ENCODE measurements at regions not wholly inside any gene's neighbourhood (a gene's known extent, or its start where the extent isn't known, plus 50 kb on each side); places are given as distances from the start of the nearest gene placed in this dataset.

DNA sequence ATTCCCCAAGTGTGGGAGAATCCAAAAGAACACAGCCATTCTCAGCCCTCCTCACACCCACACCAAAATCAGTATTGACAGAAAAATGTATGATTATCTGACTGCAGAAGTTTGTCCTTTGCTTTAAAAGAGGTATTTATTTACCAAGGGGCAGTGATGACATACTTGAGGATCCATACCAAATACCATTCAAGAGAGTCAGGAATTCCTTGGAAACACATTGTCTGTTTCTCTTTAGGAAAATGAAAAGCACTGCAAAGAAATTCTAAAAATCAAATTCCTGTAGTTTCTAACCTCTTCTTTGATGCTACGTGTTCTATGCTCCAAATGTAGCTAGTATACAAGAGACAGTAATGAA lies 509.6 kb upstream of the CXADR start:
- TF ChIP-seq, protein P1, sequence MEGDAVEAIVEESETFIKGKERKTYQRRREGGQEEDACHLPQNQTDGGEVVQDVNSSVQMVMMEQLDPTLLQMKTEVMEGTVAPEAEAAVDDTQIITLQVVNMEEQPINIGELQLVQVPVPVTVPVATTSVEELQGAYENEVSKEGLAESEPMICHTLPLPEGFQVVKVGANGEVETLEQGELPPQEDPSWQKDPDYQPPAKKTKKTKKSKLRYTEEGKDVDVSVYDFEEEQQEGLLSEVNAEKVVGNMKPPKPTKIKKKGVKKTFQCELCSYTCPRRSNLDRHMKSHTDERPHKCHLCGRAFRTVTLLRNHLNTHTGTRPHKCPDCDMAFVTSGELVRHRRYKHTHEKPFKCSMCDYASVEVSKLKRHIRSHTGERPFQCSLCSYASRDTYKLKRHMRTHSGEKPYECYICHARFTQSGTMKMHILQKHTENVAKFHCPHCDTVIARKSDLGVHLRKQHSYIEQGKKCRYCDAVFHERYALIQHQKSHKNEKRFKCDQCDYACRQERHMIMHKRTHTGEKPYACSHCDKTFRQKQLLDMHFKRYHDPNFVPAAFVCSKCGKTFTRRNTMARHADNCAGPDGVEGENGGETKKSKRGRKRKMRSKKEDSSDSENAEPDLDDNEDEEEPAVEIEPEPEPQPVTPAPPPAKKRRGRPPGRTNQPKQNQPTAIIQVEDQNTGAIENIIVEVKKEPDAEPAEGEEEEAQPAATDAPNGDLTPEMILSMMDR (IDR thresholded peaks at IDR 0.05): no peak
- TF ChIP-seq POLR2A (IDR thresholded peaks at IDR 0.05): no peak
